IMR-90 (cell line): ENCODE measurements at regions not wholly inside any gene's neighbourhood (a gene's known extent, or its start where the extent isn't known, plus 50 kb on each side); places are given as distances from the start of the nearest gene placed in this dataset.

Experiments
- ATAC-seq: fragments of 200-7000 bp; cut with Tn5 transposase; 2 replicates; pipeline ENCODE4 v1.9.1; 2020; ENCODE audit warnings: low read depth, mild to moderate bottlenecking, moderate library complexity
- BruUV-seq: library from RNA; stranded (reverse); fragments of 400-500 nt; replicated peaks from 2 replicates; lab custom pipeline; 2021; lab: Mats Ljungman, UMichigan
- CTCF ChIA-PET: fragments of 300-600 bp; formaldehyde crosslinking; extraction: SDS; loops from one replicate; lab custom pipeline; 2021; ENCODE audit warnings: antibody characterized with exemption; lab: Yijun Ruan, JAX
- POLR2A ChIA-PET: fragments of 300-600 bp; sonication (Branson Sonifier 250); formaldehyde crosslinking; loops from one replicate; lab custom pipeline; 2022; ENCODE audit warnings: antibody characterized with exemption; ENCODE audit not compliant: unreplicated experiment; lab: Charles Lee
- DNase-seq: peaks from one replicate; pipeline ENCODE4 v3.0.0; 2013
- H2AFZ ChIP-seq: replicated peaks from 2 replicates; pipeline ENCODE3; 2013; ENCODE audit warnings: low read length, mild to moderate bottlenecking; ENCODE audit not compliant: poor library complexity
- H2AK5ac ChIP-seq: 2 replicates; pipeline ENCODE4 v1.6.1; 2013; ENCODE audit warnings: low read depth, low read length, inconsistent platforms
- H2AK9ac ChIP-seq: replicated peaks from 2 replicates; pipeline ENCODE3; 2013; ENCODE audit warnings: mild to moderate bottlenecking, low read depth, low read length, moderate library complexity; ENCODE audit not compliant: poor library complexity
- H2BK120ac ChIP-seq: 2 replicates; pipeline ENCODE4 v1.6.1; 2013; ENCODE audit warnings: low read depth, low read length, inconsistent platforms
- H2BK15ac ChIP-seq: 3 replicates; pipeline ENCODE4 v1.6.1; 2013; ENCODE audit warnings: low read depth, low read length, inconsistent platforms
- H2BK20ac ChIP-seq: 2 replicates; pipeline ENCODE4 v1.6.1; 2013; ENCODE audit warnings: low read depth, mild to moderate bottlenecking, inconsistent platforms, low read length, moderate library complexity
- H2BK5ac ChIP-seq: 2 replicates; pipeline ENCODE4 v1.6.1; 2013; ENCODE audit warnings: mild to moderate bottlenecking, low read depth, low read length, inconsistent platforms; ENCODE audit not compliant: poor library complexity, severe bottlenecking
- H3K14ac ChIP-seq: replicated peaks from 2 replicates; pipeline ENCODE4 v1.6.1; 2013; ENCODE audit warnings: low read depth, low read length, inconsistent platforms
- H3K18ac ChIP-seq: 2 replicates; pipeline ENCODE4 v1.6.1; 2013; ENCODE audit warnings: low read depth, low read length, control low read depth
- H3K23ac ChIP-seq: 2 replicates; pipeline ENCODE4 v1.6.1; 2013; ENCODE audit warnings: low read depth, low read length, inconsistent platforms
- H3K27ac ChIP-seq: 2 replicates; pipeline ENCODE4 v1.5.1; 2013; ENCODE audit warnings: mild to moderate bottlenecking, control low read depth, low read length; ENCODE audit not compliant: insufficient read depth
- H3K27me3 ChIP-seq: 2 replicates; pipeline ENCODE4 v1.6.1; 2013; ENCODE audit warnings: low read length; ENCODE audit not compliant: control insufficient read depth, insufficient read depth
- H3K36me3 ChIP-seq: 2 replicates; pipeline ENCODE4 v1.6.1; 2013; ENCODE audit warnings: low read length, mixed read lengths; ENCODE audit not compliant: control insufficient read depth, insufficient read depth
- H3K4ac ChIP-seq: 2 replicates; pipeline ENCODE4 v1.6.1; 2013; ENCODE audit warnings: low read depth, low read length, inconsistent platforms
- H3K4me1 ChIP-seq: 2 replicates; pipeline ENCODE4 v1.6.1; 2013; ENCODE audit warnings: low read length, mixed read lengths; ENCODE audit not compliant: control insufficient read depth, insufficient read depth
- H3K4me2 ChIP-seq: 2 replicates; pipeline ENCODE4 v1.6.1; 2013; ENCODE audit warnings: low read depth, mild to moderate bottlenecking, control low read depth, low read length, moderate library complexity
- H3K4me3 ChIP-seq: 2 replicates; pipeline ENCODE4 v1.5.1; 2013; ENCODE audit warnings: low read depth, mild to moderate bottlenecking, control low read depth, low read length, moderate library complexity; ENCODE audit not compliant: insufficient read depth
- H3K56ac ChIP-seq: 2 replicates; pipeline ENCODE4 v1.6.1; 2013; ENCODE audit warnings: low read length, inconsistent platforms; ENCODE audit not compliant: insufficient read depth; ENCODE audit errors: extremely low read depth
- H3K79me1 ChIP-seq, 2 experiments: 2 replicates each; pipeline ENCODE4 v1.6.1; 2013; ENCODE audit warnings: low read length in 2 of 2, inconsistent platforms in 1 of 2, low read depth in 1 of 2
- H3K9ac ChIP-seq: 2 replicates; pipeline ENCODE4 v1.6.1; 2013; ENCODE audit warnings: low read depth, low read length, control low read depth
- H3K9me1 ChIP-seq: 2 replicates; pipeline ENCODE4 v1.6.1; 2013; ENCODE audit warnings: low read length, inconsistent platforms; ENCODE audit not compliant: insufficient read depth
- H3K9me3 ChIP-seq: 2 replicates; pipeline ENCODE4 v1.6.1; 2013; ENCODE audit warnings: low read length; ENCODE audit not compliant: control insufficient read depth, insufficient read depth
- H4K20me1 ChIP-seq: 2 replicates; pipeline ENCODE4 v1.6.1; 2013; ENCODE audit warnings: low read length, inconsistent platforms; ENCODE audit not compliant: insufficient read depth
- H4K5ac ChIP-seq: 2 replicates; pipeline ENCODE4 v1.6.1; 2013; ENCODE audit warnings: mild to moderate bottlenecking, low read depth, low read length, control low read depth
- H4K8ac ChIP-seq, 2 experiments: 2 replicates each; pipeline ENCODE4 v1.6.1; 2013; ENCODE audit warnings: low read depth in 2 of 2, low read length in 2 of 2, control low read depth in 1 of 2, inconsistent platforms in 1 of 2
- H4K91ac ChIP-seq: 2 replicates; pipeline ENCODE4 v1.6.1; 2013; ENCODE audit warnings: low read depth, low read length, inconsistent platforms; ENCODE audit not compliant: insufficient read depth
- CEBPB ChIP-seq: IDR thresholded peaks from 2 replicates; pipeline ENCODE4 v1.6.1; 2012; ENCODE audit warnings: low read depth, low read length, improper control_type of control experiment
- FOS ChIP-seq: fragments of 150-350 bp; IDR thresholded peaks from 2 replicates; pipeline ENCODE4 v1.6.1; 2016; ENCODE audit warnings: low read depth, low read length
- MAFK ChIP-seq: IDR thresholded peaks from 2 replicates; pipeline ENCODE4 v1.6.1; 2012; ENCODE audit warnings: low read depth, low read length, improper control_type of control experiment
- RAD21 ChIP-seq: IDR thresholded peaks from 2 replicates; pipeline ENCODE4 v1.6.1; 2012; ENCODE audit warnings: low read length, improper control_type of control experiment
- WGBS, 2 experiments: methylation state at CpG; one replicate each; pipeline versions ENCODE4 v1.1.5 to v1.1.7; 2013; ENCODE audit warnings: missing lambda C conversion rate in 2 of 2; ENCODE audit not compliant: insufficient read length in 1 of 2; ENCODE audit errors: extremely low coverage in 2 of 2; 5-methylcytosine and 5-hydroxymethylcytosine counted together
- dilution Hi-C: fragments of 300-500 bp; cut with HindIII; formaldehyde crosslinking; loops from one replicate; pipeline ENCODE4 v1.14.3; 2018; ENCODE audit warnings: low sequenced_read_pairs; ENCODE audit not compliant: unreplicated experiment
- in situ Hi-C: fragments of 300-500 bp; cut with MboI; formaldehyde crosslinking; loops from 3 replicates; pipeline ENCODE4 v1.14.3; 2019; ENCODE audit warnings: low sequenced_read_pairs, inconsistent platforms, mixed read lengths
- intact Hi-C: fragments of 100-400 bp; cut with micrococcal nuclease; formaldehyde crosslinking; loops from 2 replicates; pipeline ENCODE4 v1.10.0; 2022

GRCh38 chr9:78871452-78872331 lies 574.8 kb downstream of the PSAT1 start:
- no CpG with 5 or more reads among the region's 4 CpGs for WGBS, 2 experiments
- BruUV-seq, result no TSS peak
- peak overlapping the region; percentile 96 for H3K23ac ChIP-seq
- no peaks in the 10 kb centered on the region for H4K20me1 ChIP-seq
- peak overlapping the region; percentile 99 for H2BK120ac ChIP-seq
- no peak overlapping the region for H3K4me3 ChIP-seq
- 0 out of 2 replicates have a peak, but pooled peaks have one; percentile 10 for TF ChIP-seq RAD21
- peak; percentile 59 for TF ChIP-seq FOS
- peak; percentile 7; the same call in 1 of the 2 replicates for TF ChIP-seq CEBPB
- TF ChIP-seq MAFK, result no peak
- H3K9me1 ChIP-seq, result 0 out of 2 replicates have a peak, but pooled peaks cover 6% of the 10 kb centered on the region
- intact Hi-C loops, result no loop called here
- peak; percentile 56 for ATAC-seq
- H4K5ac ChIP-seq, result peak overlapping the region; percentile 100; the same call in 1 of the 2 replicates
- H2BK15ac ChIP-seq, result peak overlapping the region; percentile 93
- in situ Hi-C loops, result no loop called here
- H2BK5ac ChIP-seq, result peak overlapping the region; percentile 97
- no peak overlapping the region for H2AFZ ChIP-seq
- peak overlapping the region; percentile 100 for H3K18ac ChIP-seq
- DNase-seq, result peak; percentile 95
- peak overlapping the region; percentile 68; the same call in 1 of the 2 replicates for H3K4me2 ChIP-seq
- H4K91ac ChIP-seq, result peak overlapping the region; percentile 99
- no peaks in the 10 kb centered on the region for H3K36me3 ChIP-seq
- H3K4me1 ChIP-seq, result peaks cover 7% of the 10 kb centered on the region
- peak overlapping the region; percentile 98 for H3K4ac ChIP-seq
- dilution Hi-C loops, result no loop called here
- peaks cover 0 to 10% of the 10 kb centered on the region in 2 experiments; a peak in 2 of 4 replicates for H3K79me1 ChIP-seq
- H2BK20ac ChIP-seq, result peak overlapping the region; percentile 99
- POLR2A ChIA-PET, result no interaction called here
- H4K8ac ChIP-seq, result peak overlapping the region; percentile 91 to 97
- H3K9me3 ChIP-seq, result peaks cover 2% of the 10 kb centered on the region; the same call in 1 of the 2 replicates
- H3K9ac ChIP-seq, result no peak overlapping the region
- H3K56ac ChIP-seq, result peak overlapping the region; percentile 97; the same call in 1 of the 2 replicates
- peak overlapping the region; percentile 51 for H3K27ac ChIP-seq
- CTCF ChIA-PET, result no interaction called here
- peak overlapping the region; percentile 96 for H3K14ac ChIP-seq
- peak overlapping the region; percentile 76; the same call in 1 of the 2 replicates for H2AK5ac ChIP-seq
- no peak overlapping the region for H2AK9ac ChIP-seq
- no peaks in the 10 kb centered on the region for H3K27me3 ChIP-seq
